HepG2 (cell line): ENCODE measurements at regions not wholly inside any gene's neighbourhood (a gene's known extent, or its start where the extent isn't known, plus 50 kb on each side); places are given as distances from the start of the nearest gene placed in this dataset.

Experiments
- ATAC-seq: fragments of 200-7000 bp; cut with Tn5 transposase; 3 replicates; pipeline ENCODE4 v1.9.1; 2020; ENCODE audit warnings: mild to moderate bottlenecking, moderate library complexity
- BruUV-seq: library from RNA; stranded (reverse); fragments of 400-500 nt; replicated peaks from 2 replicates; lab custom pipeline; 2021; lab: Mats Ljungman, UMichigan
- CTCF ChIA-PET: fragments of 300-600 bp; formaldehyde crosslinking; extraction: SDS; loops from one replicate; lab custom pipeline; 2021; ENCODE audit warnings: low total read pairs, inconsistent platforms, low intra/inter-chr PET ratio; lab: Yijun Ruan, JAX
- POLR2A ChIA-PET: fragments of 350-600 bp; sonication (Branson Sonifier 250); formaldehyde crosslinking; loops from one replicate; lab custom pipeline; 2020; ENCODE audit warnings: antibody characterized with exemption, inconsistent platforms; lab: Yijun Ruan, JAX
- DNase-seq: peaks from one replicate; pipeline ENCODE4 v3.0.0-alpha.2; 2015; ENCODE audit warnings: low spot score
- FAIRE-seq: peaks from 3 replicates; lab custom pipeline; 2011; peaks lifted over from hg19 to GRCh38; lab: Jason Lieb, UNC
- H2AFZ ChIP-seq: one replicate; pipeline ENCODE4 v1.6.1; 2011; ENCODE audit warnings: low read length, inconsistent platforms
- H3K27ac ChIP-seq: fragments of 300-600 bp; 3 replicates; pipeline ENCODE4 v1.8.0; 2011; ENCODE audit warnings: mixed run types, mild to moderate bottlenecking, mixed read lengths, low read length, inconsistent platforms; ENCODE audit not compliant: insufficient read depth; ENCODE audit errors: extremely low read length
- H3K27me3 ChIP-seq, 2 experiments: fragments of 200-600 bp in 1 of 2; 2 replicates in 1 of 2; 3 replicates in 1 of 2; pipeline versions ENCODE4 v1.6.0 to v1.8.0; 2011; ENCODE audit warnings: low read length in 2 of 2, mild to moderate bottlenecking in 2 of 2, moderate library complexity in 2 of 2, inconsistent platforms in 1 of 2; ENCODE audit not compliant: insufficient read depth in 2 of 2, control insufficient read depth in 1 of 2
- H3K36me3 ChIP-seq, 2 experiments: fragments of 200-600 bp in 1 of 2; replicated peaks in 1 of 2; 2 replicates in 1 of 2; 3 replicates in 1 of 2; pipeline versions ENCODE4 v1.5.1 to v1.8.0; 2011; ENCODE audit warnings: low read length in 2 of 2, inconsistent platforms in 1 of 2; ENCODE audit not compliant: insufficient read depth in 2 of 2, control insufficient read depth in 1 of 2
- H3K4me1 ChIP-seq: 2 replicates; pipeline ENCODE4 v1.5.1; 2012; ENCODE audit warnings: low read length, inconsistent platforms; ENCODE audit not compliant: insufficient read depth
- H3K4me2 ChIP-seq: 2 replicates; pipeline ENCODE4 v1.6.0; 2011; ENCODE audit warnings: low read depth, low read length, inconsistent platforms
- H3K4me3 ChIP-seq, 3 experiments: fragments of 200-600 bp in 1 of 3; sonication (generic), shearing (Covaris generic) in 1 of 3; replicated peaks in 1 of 3; 2 replicates each; pipeline ENCODE4 v1.5.1; 2011 to 2016; ENCODE audit warnings: low read length in 3 of 3, inconsistent platforms in 2 of 3, low read depth in 2 of 3, mild to moderate bottlenecking in 2 of 3, control low read depth in 1 of 3, mixed read lengths in 1 of 3; ENCODE audit not compliant: insufficient read depth in 1 of 3
- H3K79me2 ChIP-seq: one replicate; pipeline ENCODE4 v1.6.1; 2011; ENCODE audit warnings: low read length, inconsistent platforms; ENCODE audit not compliant: insufficient read depth
- H3K9ac ChIP-seq: 2 replicates; pipeline ENCODE4 v1.6.0; 2011; ENCODE audit warnings: mild to moderate bottlenecking, low read depth, low read length, inconsistent platforms; ENCODE audit not compliant: insufficient read depth
- H3K9me3 ChIP-seq: 2 replicates; pipeline ENCODE4 v1.5.1; 2012; ENCODE audit warnings: mild to moderate bottlenecking, low read length
- H4K20me1 ChIP-seq: 2 replicates; pipeline ENCODE4 v1.6.0; 2011; ENCODE audit warnings: inconsistent platforms, mild to moderate bottlenecking, low read length, moderate library complexity; ENCODE audit not compliant: insufficient read depth
- CEBPB ChIP-seq: IDR thresholded peaks from 2 replicates; pipeline ENCODE4 v1.6.1; 2011; ENCODE audit warnings: low read depth, low read length, improper control_type of control experiment, borderline replicate concordance
- FLYWCH1 ChIP-seq: sonication (generic); formaldehyde crosslinking; IDR thresholded peaks from 2 replicates; pipeline ENCODE4 v1.8.1; 2023; ENCODE audit warnings: mild to moderate bottlenecking, missing genetic modification reagents
- PHF8 ChIP-seq: sonication (generic); formaldehyde crosslinking; IDR thresholded peaks from 2 replicates; pipeline ENCODE4 v1.5.0; 2020; ENCODE audit warnings: missing genetic modification reagents
- STAG1 ChIP-seq: sonication (generic); formaldehyde crosslinking; IDR thresholded peaks from 2 replicates; pipeline ENCODE4 v1.4.0; 2020; ENCODE audit warnings: missing genetic modification reagents
- ZNF383 ChIP-seq: sonication (generic); formaldehyde crosslinking; IDR thresholded peaks from 2 replicates; pipeline ENCODE4 v1.4.0; 2020; ENCODE audit warnings: missing genetic modification reagents, mild to moderate bottlenecking, borderline replicate concordance
- WGBS: methylation state at CpG from one replicate; pipeline ENCODE4 v1.1.6; 2017; ENCODE audit warnings: low lambda C conversion rate; 5-methylcytosine and 5-hydroxymethylcytosine counted together
- in situ Hi-C: cut with HindIII; loops from 2 replicates; pipeline ENCODE4 v1.10.0; 2017; ENCODE audit warnings: low pct_unique_long_range_greater_than_20kb; ENCODE audit not compliant: extremely low pct_ligation_motif_present
- intact Hi-C: fragments of 100-400 bp; cut with micrococcal nuclease; formaldehyde crosslinking; loops from one replicate; pipeline ENCODE4 v1.10.0; 2022; ENCODE audit not compliant: unreplicated experiment
- TF ChIP-seq, protein P1 (sequence below): sonication (generic); formaldehyde crosslinking; IDR thresholded peaks from 2 replicates; pipeline ENCODE4 v1.5.0; 2020; ENCODE audit warnings: mild to moderate bottlenecking, missing genetic modification reagents, moderate library complexity

DNA sequence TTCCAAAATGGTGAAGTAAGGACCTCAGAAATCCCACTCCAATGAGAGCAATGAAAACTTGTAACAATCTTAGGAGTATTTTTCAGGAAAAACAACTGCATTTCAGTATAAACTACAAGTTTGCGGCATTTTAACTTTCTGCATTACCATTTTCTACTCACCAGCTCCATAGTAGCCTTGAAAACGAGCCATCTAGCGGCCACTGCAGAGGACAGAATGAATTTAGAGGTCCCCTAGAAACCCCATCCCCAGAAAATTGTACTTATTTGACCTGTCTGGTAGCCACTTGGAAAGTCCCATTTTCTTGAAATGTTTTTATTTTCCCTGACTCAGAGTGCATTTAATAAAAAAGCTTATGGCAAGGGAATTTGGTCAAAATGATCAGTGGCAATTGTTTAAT lies 205.4 kb upstream of the ITGA1 start:
- DNase-seq (no peak), FAIRE-seq (no peak), ATAC-seq (peak; percentile 66)
- 15% methylated on average over 3 of the region's 3 CpGs for WGBS
- no peaks in the 10 kb centered on the region for H3K79me2 ChIP-seq
- H3K4me2 ChIP-seq: no peak overlapping the region
- no peaks in the 10 kb centered on the region for H3K27me3 ChIP-seq
- H3K27ac ChIP-seq: no peak overlapping the region
- ChIA-PET CTCF (no interaction called here), POLR2A (no interaction called here)
- H3K4me3 ChIP-seq: no peak overlapping the region
- no peaks in the 10 kb centered on the region for H3K9me3 ChIP-seq
- H2AFZ ChIP-seq: no peak overlapping the region
- in situ Hi-C loops: no loop called here
- H3K4me1 ChIP-seq: no peaks in the 10 kb centered on the region
- TF ChIP-seq STAG1 (CRISPR knock-in tag): peak; percentile 11; the same call in 1 of the 2 replicates
- TF ChIP-seq, protein P1, sequence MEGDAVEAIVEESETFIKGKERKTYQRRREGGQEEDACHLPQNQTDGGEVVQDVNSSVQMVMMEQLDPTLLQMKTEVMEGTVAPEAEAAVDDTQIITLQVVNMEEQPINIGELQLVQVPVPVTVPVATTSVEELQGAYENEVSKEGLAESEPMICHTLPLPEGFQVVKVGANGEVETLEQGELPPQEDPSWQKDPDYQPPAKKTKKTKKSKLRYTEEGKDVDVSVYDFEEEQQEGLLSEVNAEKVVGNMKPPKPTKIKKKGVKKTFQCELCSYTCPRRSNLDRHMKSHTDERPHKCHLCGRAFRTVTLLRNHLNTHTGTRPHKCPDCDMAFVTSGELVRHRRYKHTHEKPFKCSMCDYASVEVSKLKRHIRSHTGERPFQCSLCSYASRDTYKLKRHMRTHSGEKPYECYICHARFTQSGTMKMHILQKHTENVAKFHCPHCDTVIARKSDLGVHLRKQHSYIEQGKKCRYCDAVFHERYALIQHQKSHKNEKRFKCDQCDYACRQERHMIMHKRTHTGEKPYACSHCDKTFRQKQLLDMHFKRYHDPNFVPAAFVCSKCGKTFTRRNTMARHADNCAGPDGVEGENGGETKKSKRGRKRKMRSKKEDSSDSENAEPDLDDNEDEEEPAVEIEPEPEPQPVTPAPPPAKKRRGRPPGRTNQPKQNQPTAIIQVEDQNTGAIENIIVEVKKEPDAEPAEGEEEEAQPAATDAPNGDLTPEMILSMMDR (CRISPR knock-in tag): peak; percentile 9; the same call in 1 of the 2 replicates
- no peak for TF ChIP-seq FLYWCH1 (CRISPR knock-in tag)
- no peaks in the 10 kb centered on the region for H4K20me1 ChIP-seq
- no TSS peak for BruUV-seq
- H3K36me3 ChIP-seq: no peaks in the 10 kb centered on the region
- no peak overlapping the region for H3K9ac ChIP-seq
- intact Hi-C loops: no loop called here

DNA sequence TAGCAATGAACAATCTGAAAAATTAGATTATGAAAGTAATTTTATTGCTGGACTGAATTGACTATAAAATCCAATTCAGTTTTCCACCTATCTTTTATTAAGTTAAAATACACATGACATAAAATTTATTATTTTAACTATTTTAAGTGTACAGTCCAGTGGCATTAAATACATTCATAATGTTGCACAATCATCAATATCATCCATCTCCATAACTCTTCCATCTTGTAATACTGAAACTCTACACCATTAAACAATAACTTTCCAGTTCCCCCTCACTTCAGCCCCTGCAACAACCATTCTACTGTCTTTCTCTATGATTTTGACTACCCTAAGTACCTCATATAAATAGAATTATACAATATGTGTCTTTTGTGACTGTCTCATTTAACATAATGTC lies 200.6 kb upstream of the ITGA1 start:
- in situ Hi-C loops (no loop called here), intact Hi-C loops (no loop called here)
- POLR2A ChIA-PET: no interaction called here
- no TSS peak for BruUV-seq
- CTCF ChIA-PET: no interaction called here
- Histone ChIP-seq H3K4me3 (no peak overlapping the region), H3K79me2 (no peaks in the 10 kb centered on the region), H3K4me1 (no peaks in the 10 kb centered on the region), H3K4me2 (no peak overlapping the region), H2AFZ (no peak overlapping the region), H3K36me3 (no peaks in the 10 kb centered on the region), H4K20me1 (no peaks in the 10 kb centered on the region), H3K27me3 (no peaks in the 10 kb centered on the region), H3K9ac (no peak overlapping the region), H3K27ac (no peak overlapping the region), H3K9me3 (no peaks in the 10 kb centered on the region)
- FAIRE-seq (no peak), ATAC-seq (no peak), DNase-seq (no peak)
- TF ChIP-seq CEBPB: peak; percentile 47; the same call in 1 of the 2 replicates
- no peak for TF ChIP-seq ZNF383
- TF ChIP-seq PHF8: no peak
